Nephron (organoid): ENCODE measurements at regions not wholly inside any gene's neighbourhood (a gene's known extent, or its start where the extent isn't known, plus 50 kb on each side); places are given as distances from the start of the nearest gene placed in this dataset.
A peak's percentile ranks its signal among the peaks of the same experiment; 100 is the strongest.

ENCODE experiments used
- H3K27ac Mint-ChIP-seq, 3 experiments: 2 replicates each; pipeline ENCODE4 v1.8.0; 2020; ENCODE audit warnings: mixed read lengths in 3 of 3, mild to moderate bottlenecking in 2 of 3, moderate library complexity in 1 of 3
- H3K27me3 Mint-ChIP-seq: 2 replicates; pipeline ENCODE4 v1.8.0; 2021; ENCODE audit warnings: low read depth, mild to moderate bottlenecking, moderate library complexity, mixed read lengths
- H3K36me3 Mint-ChIP-seq: 2 replicates; pipeline ENCODE4 v1.8.0; 2020; ENCODE audit warnings: low read depth, mixed read lengths
- H3K4me1 Mint-ChIP-seq: 2 replicates; pipeline ENCODE4 v1.8.0; 2020; ENCODE audit warnings: mixed read lengths
- H3K4me3 Mint-ChIP-seq, 3 experiments: 2 replicates each; pipeline ENCODE4 v1.8.0; 2020; ENCODE audit warnings: mild to moderate bottlenecking in 3 of 3, mixed read lengths in 3 of 3, moderate library complexity in 2 of 3
- H3K9me3 Mint-ChIP-seq: 2 replicates; pipeline ENCODE4 v1.8.0; 2020; ENCODE audit warnings: mixed read lengths
- TF ChIP-seq, protein P1 (sequence below), 3 experiments: fragments of 200-600 bp; sonication (generic); IDR thresholded peaks; one replicate each; pipeline ENCODE4 v1.5.0; 2021; ENCODE audit warnings: antibody characterized with exemption in 3 of 3; ENCODE audit not compliant: unreplicated experiment in 3 of 3

GRCh38 chrX:116238567-116239255 is 68.2 kb downstream of the AGTR2 start:
- TF ChIP-seq, protein P1, sequence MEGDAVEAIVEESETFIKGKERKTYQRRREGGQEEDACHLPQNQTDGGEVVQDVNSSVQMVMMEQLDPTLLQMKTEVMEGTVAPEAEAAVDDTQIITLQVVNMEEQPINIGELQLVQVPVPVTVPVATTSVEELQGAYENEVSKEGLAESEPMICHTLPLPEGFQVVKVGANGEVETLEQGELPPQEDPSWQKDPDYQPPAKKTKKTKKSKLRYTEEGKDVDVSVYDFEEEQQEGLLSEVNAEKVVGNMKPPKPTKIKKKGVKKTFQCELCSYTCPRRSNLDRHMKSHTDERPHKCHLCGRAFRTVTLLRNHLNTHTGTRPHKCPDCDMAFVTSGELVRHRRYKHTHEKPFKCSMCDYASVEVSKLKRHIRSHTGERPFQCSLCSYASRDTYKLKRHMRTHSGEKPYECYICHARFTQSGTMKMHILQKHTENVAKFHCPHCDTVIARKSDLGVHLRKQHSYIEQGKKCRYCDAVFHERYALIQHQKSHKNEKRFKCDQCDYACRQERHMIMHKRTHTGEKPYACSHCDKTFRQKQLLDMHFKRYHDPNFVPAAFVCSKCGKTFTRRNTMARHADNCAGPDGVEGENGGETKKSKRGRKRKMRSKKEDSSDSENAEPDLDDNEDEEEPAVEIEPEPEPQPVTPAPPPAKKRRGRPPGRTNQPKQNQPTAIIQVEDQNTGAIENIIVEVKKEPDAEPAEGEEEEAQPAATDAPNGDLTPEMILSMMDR (IDR thresholded peaks at IDR 0.05; ENCODE audit: unreplicated experiment in 3 of 3): no peak
- no peak overlapping the region for H3K4me3 Mint-ChIP-seq
- no peaks in the 10 kb centered on the region for H3K27me3 Mint-ChIP-seq
- peaks cover 13% of the 10 kb centered on the region for H3K4me1 Mint-ChIP-seq
- H3K9me3 Mint-ChIP-seq: peaks cover 7% of the 10 kb centered on the region
- no peaks in the 10 kb centered on the region for H3K36me3 Mint-ChIP-seq
- H3K27ac Mint-ChIP-seq: peak overlapping the region in 1 of 3 experiments; percentile 11

DNA sequence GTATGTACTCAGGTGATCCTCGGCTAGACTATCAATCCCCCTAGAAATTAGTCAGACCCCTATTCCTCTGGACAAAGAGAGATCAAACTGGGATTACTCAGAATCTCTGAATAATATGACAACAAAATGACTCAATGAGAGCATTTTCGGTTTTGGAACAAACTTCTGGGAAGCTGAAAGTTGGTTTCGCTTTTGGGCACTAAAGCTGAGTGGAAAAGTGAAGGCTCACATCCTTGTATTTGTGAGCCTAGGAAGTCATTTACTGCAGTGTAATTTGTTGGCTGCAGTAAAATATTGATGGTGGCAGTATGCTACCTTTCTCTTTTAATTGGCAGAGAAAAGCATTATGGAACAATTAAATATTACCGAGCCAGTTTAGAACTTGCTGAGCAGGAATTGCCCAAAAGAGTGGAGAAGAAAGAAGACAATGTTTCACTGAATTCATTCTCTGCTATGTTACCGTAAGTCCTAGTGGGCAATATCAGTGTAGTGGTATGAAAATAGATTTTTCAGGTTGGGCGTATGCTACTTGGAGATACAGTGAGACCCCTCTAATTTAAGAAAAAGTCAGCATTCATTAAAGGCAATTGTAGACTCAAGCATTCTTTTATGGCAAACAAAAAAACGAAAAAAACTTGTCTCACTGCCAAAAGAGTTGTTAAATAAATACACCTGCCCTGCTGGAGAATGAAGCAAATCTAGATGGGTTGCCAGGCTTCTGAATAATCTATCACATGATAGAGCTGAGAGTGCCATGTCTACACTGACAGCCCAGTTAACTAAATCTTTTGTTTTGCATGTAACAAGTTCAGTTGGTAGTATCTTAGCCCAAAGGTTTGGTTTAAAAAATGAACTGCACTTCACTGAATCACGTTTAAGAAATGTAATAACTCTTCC is 69.6 kb downstream of the AGTR2 start:
- TF ChIP-seq, protein P1 (IDR thresholded peaks at IDR 0.05; ENCODE audit: unreplicated experiment in 3 of 3): no peak
- H3K9me3 Mint-ChIP-seq: peaks cover 8% of the 10 kb centered on the region
- no peaks in the 10 kb centered on the region for H3K27me3 Mint-ChIP-seq
- H3K4me1 Mint-ChIP-seq: peaks cover 13% of the 10 kb centered on the region
- H3K27ac Mint-ChIP-seq: no peak overlapping the region
- H3K4me3 Mint-ChIP-seq: no peak overlapping the region
- H3K36me3 Mint-ChIP-seq: no peaks in the 10 kb centered on the region

- H3K4me1 Mint-ChIP-seq: peaks cover 13% of the 10 kb centered on the region
- H3K27me3 Mint-ChIP-seq: no peaks in the 10 kb centered on the region
- H3K27ac Mint-ChIP-seq: no peak overlapping the region
- TF ChIP-seq, protein P1 (IDR thresholded peaks at IDR 0.05; ENCODE audit: unreplicated experiment in 3 of 3): no peak
- H3K4me3 Mint-ChIP-seq: no peak overlapping the region
- H3K9me3 Mint-ChIP-seq: peaks cover 7% of the 10 kb centered on the region
- no peaks in the 10 kb centered on the region for H3K36me3 Mint-ChIP-seq
Observed at GRCh38 chrX:116241001-116241400, 70.5 kb downstream of the AGTR2 start.

- no peaks in the 10 kb centered on the region for H3K27me3 Mint-ChIP-seq
- peaks cover 7% of the 10 kb centered on the region for H3K9me3 Mint-ChIP-seq
Observed at GRCh38 chrX:116243039-116243438, 72.5 kb downstream of the AGTR2 start.

GRCh38 chrX:116246261-116246660 is 75.7 kb downstream of the AGTR2 start:
- no peaks in the 10 kb centered on the region for H3K36me3 Mint-ChIP-seq
- peaks cover 21% of the 10 kb centered on the region for H3K9me3 Mint-ChIP-seq
- H3K27me3 Mint-ChIP-seq: no peaks in the 10 kb centered on the region
- TF ChIP-seq, protein P1 (IDR thresholded peaks at IDR 0.05; ENCODE audit: unreplicated experiment in 3 of 3): no peak
- H3K4me1 Mint-ChIP-seq: no peaks in the 10 kb centered on the region
- no peak overlapping the region for H3K27ac Mint-ChIP-seq
- H3K4me3 Mint-ChIP-seq: no peak overlapping the region

More at GRCh38 chrX:116243039-116243438, 72.5 kb downstream of the AGTR2 start:
- TF ChIP-seq, protein P1 (IDR thresholded peaks at IDR 0.05; ENCODE audit: unreplicated experiment in 3 of 3): no peak
- Mint-ChIP-seq H3K4me3 (no peak overlapping the region), H3K36me3 (no peaks in the 10 kb centered on the region), H3K27ac (no peak overlapping the region), H3K4me1 (peaks cover 13% of the 10 kb centered on the region)
